CD4-positive, alpha-beta T cell (primary cell): ENCODE measurements at regions not wholly inside any gene's neighbourhood (a gene's known extent, or its start where the extent isn't known, plus 50 kb on each side); places are given as distances from the start of the nearest gene placed in this dataset.

Source experiments
- ATAC-seq: fragments of 200-7000 bp; cut with Tn5 transposase; one replicate; pipeline ENCODE4 v1.10.0; 2022; ENCODE audit warnings: mild to moderate bottlenecking; ENCODE audit not compliant: poor library complexity
- CTCF ChIA-PET: fragments of 350-600 bp; sonication (Branson Sonifier 250); formaldehyde crosslinking; loops from one replicate; lab custom pipeline; 2021; ENCODE audit warnings: antibody characterized with exemption, inconsistent platforms; lab: Charles Lee
- POLR2A ChIA-PET: fragments of 350-600 bp; sonication (Branson Sonifier 250); formaldehyde crosslinking; loops from one replicate; lab custom pipeline; 2021; ENCODE audit warnings: antibody characterized with exemption, inconsistent platforms; lab: Charles Lee
- DNase-seq, 14 experiments: peaks; one replicate each; pipeline ENCODE4 v3.0.0-alpha.2; 2013 to 2020; ENCODE audit warnings: mixed read lengths in 2 of 14
- H3K27ac ChIP-seq, 2 donors: one replicate each; pipeline versions ENCODE4 v1.5.1 to v1.7.0; 2013; ENCODE audit warnings: low read length in 2 of 2, low read depth in 1 of 2, mild to moderate bottlenecking in 1 of 2
- H3K27me3 ChIP-seq, 2 experiments: 1 replicate in 1 of 2; 2 replicates in 1 of 2; pipeline versions ENCODE4 v1.6.1 to v1.7.0; 2013; ENCODE audit warnings: low read length in 2 of 2, control low read depth in 1 of 2, mild to moderate bottlenecking in 1 of 2, moderate library complexity in 1 of 2; ENCODE audit not compliant: insufficient read depth in 2 of 2, control insufficient read depth in 1 of 2
- H3K36me3 ChIP-seq: one replicate; pipeline ENCODE4 v1.6.1; 2013; ENCODE audit warnings: low read length, control low read depth; ENCODE audit not compliant: insufficient read depth
- H3K4me1 ChIP-seq: one replicate; pipeline ENCODE4 v1.6.1; 2013; ENCODE audit warnings: low read length, control low read depth; ENCODE audit not compliant: insufficient read depth
- H3K4me3 ChIP-seq: one replicate; pipeline ENCODE4 v1.5.1; 2013; ENCODE audit warnings: mild to moderate bottlenecking, low read length, moderate library complexity
- H3K9me3 ChIP-seq, 2 experiments: 1 replicate in 1 of 2; 2 replicates in 1 of 2; pipeline versions ENCODE4 v1.6.1 to v1.7.0; 2013; ENCODE audit warnings: low read length in 2 of 2, mild to moderate bottlenecking in 2 of 2, control low read depth in 1 of 2, moderate library complexity in 1 of 2; ENCODE audit not compliant: control insufficient read depth in 1 of 2, insufficient read depth in 1 of 2
- H3K27ac Mint-ChIP-seq: one replicate; pipeline ENCODE4 v1.8.0; 2020; ENCODE audit warnings: mixed read lengths
- H3K27me3 Mint-ChIP-seq: one replicate; pipeline ENCODE4 v1.8.0; 2021; ENCODE audit warnings: mixed read lengths
- H3K36me3 Mint-ChIP-seq: one replicate; pipeline ENCODE4 v1.8.0; 2021; ENCODE audit warnings: low read depth, mixed read lengths
- H3K4me1 Mint-ChIP-seq: one replicate; pipeline ENCODE4 v1.8.0; 2021; ENCODE audit warnings: low read depth, mixed read lengths
- H3K4me3 Mint-ChIP-seq: one replicate; pipeline ENCODE4 v1.8.0; 2020; ENCODE audit warnings: mild to moderate bottlenecking, mixed read lengths
- H3K9me3 Mint-ChIP-seq: one replicate; pipeline ENCODE4 v1.8.0; 2020; ENCODE audit warnings: mixed read lengths
- CTCF ChIP-seq: fragments of 200-600 bp; IDR thresholded peaks from one replicate; pipeline ENCODE4 v1.8.0; 2022; ENCODE audit warnings: antibody characterized with exemption, mild to moderate bottlenecking
- intact Hi-C, 2 experiments: fragments of 100-400 bp; cut with DNase I in 1 of 2; cut with micrococcal nuclease in 1 of 2; formaldehyde crosslinking; loops; one replicate each; pipeline versions ENCODE4 v1.15.1 to v1.9.0; 2023 to 2025; cut with DNase I, micrococcal nuclease

GRCh38 chr13:29674532-29674931 lies 79.0 kb upstream of the SLC7A1 start:
- no peak overlapping the region for H3K27ac Mint-ChIP-seq

GRCh38 chr13:29664591-29664990 lies 69.1 kb upstream of the SLC7A1 start:
- TF ChIP-seq CTCF, result no peak
- Histone ChIP-seq H3K9me3 (peaks cover 6 to 14% of the 10 kb centered on the region in 2 experiments), H3K4me3 (no peak overlapping the region), H3K4me1 (no peaks in the 10 kb centered on the region), H3K36me3 (no peaks in the 10 kb centered on the region), H3K27ac (no peak overlapping the region), H3K27me3 (peaks cover 6 to 7% of the 10 kb centered on the region in 2 experiments)
- H3K9me3 Mint-ChIP-seq, result peaks cover 3% of the 10 kb centered on the region
- CTCF ChIA-PET, result no interaction called here
- intact Hi-C loops, result no loop called here
- H3K36me3 Mint-ChIP-seq, result no peaks in the 10 kb centered on the region
- no peak overlapping the region for H3K27ac Mint-ChIP-seq
- H3K4me3 Mint-ChIP-seq, result no peak overlapping the region
- peaks cover 28% of the 10 kb centered on the region for H3K27me3 Mint-ChIP-seq
- POLR2A ChIA-PET, result no interaction called here
- ATAC-seq, result no peak
- no peaks in the 10 kb centered on the region for H3K4me1 Mint-ChIP-seq
- DNase-seq, result no peak

More at GRCh38 chr13:29674532-29674931, 79.0 kb upstream of the SLC7A1 start:
- no peak for TF ChIP-seq CTCF
- no peaks in the 10 kb centered on the region for H3K4me1 ChIP-seq
- no peak overlapping the region for H3K27ac ChIP-seq
- Mint-ChIP-seq H3K27me3 (peaks cover 13% of the 10 kb centered on the region), H3K4me3 (no peak overlapping the region), H3K36me3 (no peaks in the 10 kb centered on the region), H3K4me1 (no peaks in the 10 kb centered on the region), H3K9me3 (no peaks in the 10 kb centered on the region)
- intact Hi-C loops, result no loop called here
- H3K27me3 ChIP-seq, result peaks cover 0 to 2% of the 10 kb centered on the region in 2 experiments
- ChIA-PET POLR2A (no interaction called here), CTCF (no interaction called here)
- no peak for ATAC-seq
- no peak for DNase-seq
- H3K36me3 ChIP-seq, result no peaks in the 10 kb centered on the region
- no peak overlapping the region for H3K4me3 ChIP-seq
- peaks cover 0 to 5% of the 10 kb centered on the region in 2 experiments for H3K9me3 ChIP-seq

GRCh38 chr13:29654843-29655547 lies 59.5 kb upstream of the SLC7A1 start:
- Mint-ChIP-seq H3K4me1 (no peaks in the 10 kb centered on the region), H3K27ac (no peak overlapping the region), H3K36me3 (no peaks in the 10 kb centered on the region), H3K27me3 (peaks cover 21% of the 10 kb centered on the region), H3K4me3 (no peak overlapping the region), H3K9me3 (no peaks in the 10 kb centered on the region)
- Histone ChIP-seq H3K27me3 (peaks cover 0 to 2% of the 10 kb centered on the region in 2 experiments), H3K27ac (no peak overlapping the region), H3K4me1 (no peaks in the 10 kb centered on the region), H3K9me3 (peaks cover 4 to 6% of the 10 kb centered on the region in 2 experiments), H3K4me3 (no peak overlapping the region), H3K36me3 (no peaks in the 10 kb centered on the region)
- ChIA-PET CTCF (no interaction called here), POLR2A (no interaction called here)
- intact Hi-C loops, result no loop called here
- DNase-seq (no peak), ATAC-seq (no peak)
- no peak for TF ChIP-seq CTCF
